Left renal pelvis (tissue), 4 donors: ENCODE measurements at regions not wholly inside any gene's neighbourhood (a gene's known extent, or its start where the extent isn't known, plus 50 kb on each side); places are given as distances from the start of the nearest gene placed in this dataset.

Experiments used
- DNase-seq, 4 donors: peaks; one replicate each; pipeline ENCODE4 v3.0.0-alpha.2; 2013; ENCODE audit warnings: low read depth in 4 of 4, low spot score in 3 of 4

DNA sequence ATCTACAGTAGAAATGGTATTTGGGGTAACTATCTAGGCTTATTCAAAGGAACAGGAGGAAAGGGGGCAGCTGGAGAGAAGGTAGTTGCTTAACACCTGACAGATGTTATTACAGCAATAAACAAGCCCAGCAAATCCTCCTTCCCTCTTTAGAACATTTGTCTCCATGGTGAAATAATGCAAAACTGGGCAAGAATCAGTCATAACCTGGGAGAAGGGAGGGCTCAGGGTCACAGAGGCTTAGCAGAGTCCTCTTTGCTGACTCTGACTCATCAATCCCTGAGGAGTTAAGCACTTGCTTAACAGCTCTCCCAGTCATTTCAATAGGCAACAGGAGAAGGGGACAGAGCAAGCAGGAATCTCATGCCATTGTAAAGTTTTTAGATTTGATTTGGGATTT is 230.3 kb downstream of the IBTK start:
- no peak for DNase-seq

DNA sequence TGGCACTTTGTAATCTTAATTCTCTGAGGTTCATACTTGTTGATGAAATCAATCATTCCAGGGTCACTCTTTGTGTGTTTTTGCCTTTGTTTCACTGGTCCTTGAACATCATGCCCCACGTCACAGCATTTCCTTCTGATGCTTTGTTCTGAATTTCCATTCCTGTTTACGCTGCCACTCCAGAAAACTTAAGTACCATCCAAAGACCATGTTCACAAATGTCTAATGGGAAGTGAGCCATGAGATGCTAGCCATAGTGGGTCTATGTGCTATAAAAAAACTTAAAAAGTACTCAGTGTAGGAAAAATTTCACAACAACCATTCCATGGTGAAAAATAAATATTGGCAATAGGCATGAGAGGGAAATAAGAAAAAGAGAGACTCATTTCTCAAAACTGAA is 232.0 kb downstream of the IBTK start:
- DNase-seq = no peak

DNA sequence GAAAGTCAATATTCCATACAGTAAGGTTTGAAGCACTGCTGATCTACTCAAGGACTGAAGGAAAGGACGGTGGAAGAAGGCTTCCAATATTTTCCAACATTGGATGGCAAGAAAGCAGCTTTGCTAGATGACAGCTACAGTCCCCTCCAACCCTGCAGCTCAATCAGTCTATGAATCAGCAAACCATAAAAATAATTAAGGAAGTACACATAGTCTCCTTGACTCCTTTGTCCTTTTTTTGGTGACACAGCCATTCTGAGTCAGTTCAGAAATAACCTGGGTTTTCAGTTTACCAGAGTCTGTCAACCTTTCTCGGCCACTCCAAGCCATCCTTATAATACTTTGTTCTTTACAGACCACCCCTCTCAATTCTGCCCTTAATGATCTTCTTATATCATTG is 232.5 kb downstream of the IBTK start:
- no peak for DNase-seq

DNA sequence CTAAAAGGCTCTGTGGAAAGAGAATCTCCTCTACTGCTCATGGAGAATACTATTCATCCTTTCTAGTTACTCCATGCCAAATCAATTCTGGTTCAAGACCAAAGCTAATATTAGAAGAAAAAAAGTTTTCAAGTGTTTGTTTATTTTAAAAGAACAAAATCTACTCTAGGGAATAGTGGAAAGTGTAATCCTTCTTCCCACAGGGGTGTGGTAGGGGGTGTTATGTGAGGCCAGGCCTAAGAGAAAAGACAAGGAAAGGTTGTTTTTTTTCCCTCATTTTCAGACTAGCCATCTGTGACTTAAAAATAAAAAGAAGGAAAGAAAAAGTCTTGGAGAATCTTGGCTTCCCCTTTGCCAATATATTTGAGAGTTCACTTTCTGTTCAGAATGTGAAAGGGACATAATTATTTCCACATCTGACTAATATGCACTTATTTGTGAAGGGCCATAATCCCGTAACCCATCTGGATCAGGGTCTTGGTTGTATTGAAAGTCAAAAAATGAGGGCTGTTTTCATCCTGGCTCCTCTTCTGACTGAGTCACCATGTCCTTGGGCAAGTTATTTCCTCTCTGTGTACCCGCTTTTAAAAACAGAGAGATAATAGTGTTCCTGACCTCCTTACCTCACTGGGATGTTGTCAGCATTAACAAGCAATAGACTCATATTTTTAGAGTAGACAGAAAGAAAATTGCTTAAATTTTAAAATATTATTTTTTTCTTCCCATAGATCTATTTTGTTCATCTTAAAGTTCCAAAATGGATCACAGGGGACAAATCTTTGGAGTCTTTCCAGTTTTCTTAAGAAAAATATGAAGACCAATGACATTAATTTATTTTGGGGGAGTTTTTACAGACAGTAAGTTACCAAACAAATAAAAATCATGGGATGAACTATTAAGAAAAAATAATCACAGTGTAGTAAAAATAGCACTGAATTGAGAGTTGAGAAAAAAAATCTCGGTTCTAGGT is 233.7 kb downstream of the IBTK start:
- DNase-seq = no peak

DNA sequence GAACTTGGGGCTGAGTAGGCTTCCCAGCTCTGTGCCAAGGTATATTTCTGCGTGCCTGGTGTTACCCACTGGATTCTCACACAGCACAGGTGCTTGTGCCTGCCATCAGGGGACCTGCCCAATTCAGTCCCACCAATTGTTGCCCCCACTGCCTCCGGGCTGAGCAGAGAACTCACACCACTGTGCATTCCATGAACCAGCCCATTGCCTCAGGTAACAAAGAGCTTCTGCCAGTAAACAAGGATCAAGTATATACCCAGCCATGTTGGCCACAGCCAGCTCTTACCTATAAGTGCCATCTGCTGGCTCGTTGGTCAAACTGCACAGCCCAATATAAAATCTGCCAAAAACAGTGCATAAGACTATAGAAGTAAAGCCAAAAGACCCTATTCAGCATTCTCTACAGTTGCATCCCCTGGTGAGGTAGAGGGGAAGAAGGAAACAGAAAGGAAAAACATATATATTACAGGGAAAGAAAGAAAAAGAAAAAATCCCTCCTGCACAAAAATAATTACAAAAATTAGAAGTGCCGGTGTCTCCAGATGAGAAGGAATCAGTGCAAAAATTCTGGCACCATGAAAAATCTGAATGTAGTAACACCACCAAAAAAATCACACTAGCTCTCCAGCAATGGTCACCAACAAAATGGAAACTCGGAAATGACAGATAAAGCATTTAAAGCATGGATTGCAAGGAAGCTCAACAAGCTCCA is 241.4 kb downstream of the IBTK start:
- DNase-seq = no peak

DNA sequence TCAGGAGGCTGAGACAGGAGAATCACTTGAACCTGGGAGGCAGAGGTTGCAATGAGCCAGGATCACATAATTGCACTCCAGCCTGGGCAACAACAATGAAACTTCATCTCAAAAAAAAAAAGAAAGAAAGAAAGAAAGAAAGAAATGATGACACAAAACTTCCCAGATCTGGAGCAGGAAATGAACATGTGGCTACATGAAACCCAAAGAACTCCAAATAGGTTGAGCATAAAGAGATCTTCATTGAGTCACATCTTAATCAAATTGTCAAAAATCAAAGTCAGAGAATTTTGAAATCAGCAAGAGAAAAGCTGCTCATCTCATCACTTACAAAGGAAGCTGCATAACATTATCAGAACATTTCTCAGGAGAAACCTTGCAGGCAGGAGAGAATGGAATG is 247.0 kb downstream of the IBTK start:
- DNase-seq = no peak

DNA sequence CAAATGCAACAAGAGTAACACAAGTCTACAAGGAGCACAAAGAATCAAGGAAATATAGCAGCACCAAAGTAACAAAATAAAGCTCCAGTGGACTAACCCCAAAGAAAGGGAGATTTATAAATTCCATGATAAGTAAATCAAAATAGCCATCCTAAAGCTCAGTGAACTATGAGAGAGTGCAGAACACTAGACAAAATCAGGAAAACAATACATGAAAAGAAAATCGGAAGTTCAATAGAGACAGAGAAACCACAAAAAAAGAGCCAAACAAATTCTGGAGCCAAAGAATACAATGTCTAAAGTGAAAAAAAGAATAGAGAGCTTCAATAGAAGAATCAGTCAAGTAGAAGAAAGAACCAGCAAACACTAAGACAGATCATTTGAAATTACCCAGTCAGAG is 247.3 kb upstream of the TENT5A start:
- DNase-seq = no peak

DNA sequence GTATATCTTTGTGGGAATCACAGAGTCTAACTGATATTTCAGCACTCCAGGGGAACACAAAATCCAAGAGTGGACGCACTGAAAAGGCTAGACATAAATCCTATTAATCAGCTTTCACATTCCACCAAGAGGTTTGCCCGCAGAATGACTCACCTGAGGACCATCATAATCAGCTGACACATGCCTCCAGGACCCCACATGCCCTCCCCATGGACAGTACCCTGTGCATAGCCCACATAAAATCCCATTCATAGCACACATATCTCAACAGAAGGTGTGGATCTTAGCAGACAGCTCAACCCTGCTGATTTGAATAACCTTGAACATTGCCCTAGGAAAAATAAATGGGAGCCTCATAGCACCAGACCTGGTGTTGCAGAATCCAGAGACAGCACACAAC is 246.8 kb upstream of the TENT5A start:
- DNase-seq = no peak

DNA sequence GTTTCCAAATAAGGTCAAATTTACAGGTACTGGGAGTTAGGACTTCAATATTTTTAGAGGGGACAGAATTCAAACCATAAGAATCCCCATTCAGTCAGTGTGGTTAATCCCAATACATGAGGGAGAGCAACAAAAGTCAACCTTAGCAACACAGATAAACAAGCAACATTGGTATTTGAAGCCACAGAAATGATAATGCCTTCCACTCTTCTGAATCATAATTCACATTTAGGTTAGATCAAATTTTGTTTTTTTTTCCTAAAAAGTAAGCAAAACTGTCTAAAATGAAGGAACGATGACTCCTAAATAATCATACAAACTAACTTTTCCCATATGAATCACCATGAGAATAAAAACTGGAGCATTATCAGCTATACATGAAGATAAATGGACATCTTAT is 246.0 kb upstream of the TENT5A start:
- no peak for DNase-seq

DNA sequence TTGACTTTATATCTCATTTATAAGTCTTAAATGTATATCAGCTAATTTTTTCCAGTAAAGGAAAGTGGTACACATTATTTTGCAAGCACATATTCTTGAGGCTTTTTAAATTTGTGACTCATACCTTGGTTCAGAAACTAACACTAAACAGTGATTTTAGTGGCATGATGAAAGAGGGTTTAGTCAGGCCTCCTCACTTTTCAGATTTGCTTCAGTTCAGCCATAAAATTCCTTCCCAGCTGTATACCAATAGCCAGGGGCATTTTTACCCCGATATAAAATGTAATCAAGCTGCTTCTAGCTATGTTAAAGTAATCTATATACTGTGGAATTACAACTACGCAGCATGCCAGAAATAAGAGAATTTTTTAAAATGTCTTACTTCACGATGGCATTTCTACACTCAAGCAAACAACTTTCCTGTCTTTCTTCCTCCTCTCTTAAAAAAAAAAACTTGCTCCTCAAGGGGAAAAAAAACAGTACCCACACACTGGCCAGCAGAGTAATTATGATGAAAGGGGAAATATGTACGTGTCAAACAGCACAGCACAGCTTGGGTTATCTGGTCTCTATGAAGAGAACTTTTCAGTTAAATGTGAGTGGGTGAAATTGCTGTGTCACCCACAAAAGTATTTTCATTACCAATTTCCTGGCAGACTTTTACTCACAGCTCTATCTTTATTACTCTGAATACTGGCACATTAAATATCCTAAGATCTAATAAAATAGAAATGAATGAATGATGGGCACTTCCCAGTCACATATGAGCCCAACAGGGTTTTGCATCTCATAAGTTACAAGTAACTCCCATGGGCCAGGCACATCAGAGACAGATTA is 244.8 kb upstream of the TENT5A start:
- DNase-seq = no peak

DNA sequence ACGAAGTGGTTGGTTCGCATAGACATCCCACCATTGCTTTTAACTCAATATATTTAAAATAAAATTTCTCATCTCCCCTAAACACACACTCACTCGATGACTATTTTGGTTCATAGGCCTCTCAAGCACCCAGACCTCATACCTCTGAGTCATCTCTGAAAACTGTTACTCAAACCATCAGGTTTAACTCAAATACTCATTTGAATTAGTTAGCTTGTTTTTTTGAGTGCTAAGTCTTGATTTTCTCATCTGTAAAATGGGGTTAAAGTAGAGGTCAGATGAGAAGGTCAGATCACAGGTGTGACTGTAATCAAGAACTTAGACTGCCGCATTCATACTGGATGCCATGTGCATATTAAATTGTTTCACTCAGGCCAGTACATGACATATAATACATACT is 243.9 kb upstream of the TENT5A start:
- no peak for DNase-seq

DNA sequence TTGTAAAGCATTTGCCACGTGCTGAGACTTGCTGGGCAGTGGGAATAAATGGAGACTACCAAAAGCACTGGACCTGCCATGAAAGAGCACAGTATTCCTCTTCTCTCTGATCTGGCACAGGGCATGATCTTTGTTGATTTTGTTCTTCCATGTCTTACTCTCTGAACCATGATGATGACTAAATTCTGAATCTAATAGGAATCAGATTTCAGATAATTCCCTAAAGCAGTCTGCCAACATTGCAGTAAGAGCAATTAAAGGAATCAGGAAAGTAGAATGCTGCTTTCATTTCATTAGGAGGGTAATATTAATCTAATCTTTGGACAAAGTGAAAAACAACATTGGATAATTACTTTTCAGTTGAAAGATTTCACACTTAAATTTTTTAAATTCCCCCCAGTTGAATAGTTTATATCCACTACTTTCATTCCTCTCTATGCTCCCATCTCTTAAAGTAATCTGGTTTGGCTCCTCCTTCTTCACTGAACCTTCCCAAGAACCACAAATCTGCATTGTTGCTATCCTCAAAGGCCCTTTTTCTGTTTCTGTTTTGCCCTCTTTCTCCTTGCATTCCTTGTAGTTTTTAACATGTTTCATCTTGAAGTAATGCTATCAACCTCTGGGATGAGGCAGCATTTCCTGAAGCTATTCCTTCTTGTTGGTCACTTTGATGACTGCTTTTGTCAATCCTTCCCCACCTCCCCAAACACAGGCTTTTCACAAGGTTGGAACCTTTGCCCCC is 243.2 kb upstream of the TENT5A start:
- DNase-seq = no peak

DNA sequence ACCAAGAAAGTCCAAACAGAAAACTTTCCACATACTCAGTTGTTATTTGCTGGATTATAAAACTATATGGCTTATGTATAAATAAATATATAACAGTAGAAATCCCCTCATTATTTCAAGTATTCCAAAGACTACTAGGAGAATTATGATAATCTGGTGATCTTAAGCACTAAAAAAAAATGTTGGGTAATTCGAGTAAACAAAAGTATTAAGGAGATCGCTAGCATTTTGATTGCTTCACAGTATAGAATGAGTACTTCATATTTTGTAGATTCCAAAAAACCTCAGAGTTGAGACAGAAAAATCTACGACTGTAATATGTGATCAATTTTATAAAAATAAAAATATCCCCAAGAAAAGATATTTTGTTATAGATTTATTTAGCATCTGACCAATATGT is 236.4 kb upstream of the TENT5A start:
- no peak for DNase-seq

DNA sequence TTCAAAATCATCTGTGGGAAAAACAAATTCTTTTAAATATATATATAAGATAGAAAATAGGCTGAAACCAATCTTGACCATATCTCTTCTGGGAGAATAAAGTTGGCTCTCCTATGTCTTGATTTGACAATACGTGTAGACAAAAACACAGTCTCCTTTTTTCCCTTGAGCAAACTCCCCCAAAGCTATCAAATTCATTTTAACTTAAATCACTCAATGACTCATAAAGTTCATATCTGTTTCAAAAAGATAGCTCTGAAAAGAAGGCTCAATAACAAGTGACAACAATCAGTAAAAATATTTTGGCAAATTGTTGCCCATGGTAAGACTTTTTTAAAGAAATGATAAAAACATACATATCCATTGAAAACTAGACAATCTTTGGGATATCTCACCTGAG is 236.0 kb upstream of the TENT5A start:
- DNase-seq = no peak

DNA sequence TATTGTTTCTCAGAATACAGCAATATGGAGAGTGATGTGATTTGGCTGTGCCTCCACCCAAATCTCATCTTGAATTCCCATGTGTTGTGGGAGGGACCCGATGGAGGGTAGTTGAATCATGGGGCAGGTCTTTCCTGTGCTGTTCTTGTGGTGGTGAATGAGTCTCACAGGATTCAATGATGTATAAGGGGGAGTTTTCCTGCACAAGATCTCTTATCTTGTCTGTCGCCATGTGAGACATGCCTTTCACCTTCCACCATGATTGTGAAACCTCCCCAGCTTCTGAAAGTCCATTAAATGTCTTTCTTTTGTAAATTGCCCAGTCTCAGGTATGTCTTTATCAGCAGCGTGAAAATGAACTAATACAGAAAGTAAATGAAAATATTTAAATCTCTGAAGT is 234.8 kb upstream of the TENT5A start:
- no peak for DNase-seq

DNA sequence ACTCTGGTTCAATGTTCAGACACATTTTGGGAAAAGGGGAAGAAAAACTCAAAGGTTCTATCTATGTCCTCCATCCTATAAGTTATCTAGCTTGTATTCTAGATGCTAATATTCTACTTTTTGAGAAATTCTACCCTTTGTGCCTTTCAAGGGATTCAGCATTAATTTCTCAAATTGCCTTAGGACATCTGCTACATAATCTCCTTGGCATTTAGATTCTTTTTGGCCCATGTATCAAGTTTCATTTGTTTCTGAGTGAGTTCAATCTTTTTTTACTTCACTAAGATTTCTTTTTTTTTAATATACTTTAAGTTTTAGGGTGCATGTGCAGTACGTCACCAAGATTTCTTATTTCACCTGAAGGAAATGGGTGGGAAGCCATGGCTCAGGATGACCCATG is 232.7 kb upstream of the TENT5A start:
- DNase-seq = no peak

DNA sequence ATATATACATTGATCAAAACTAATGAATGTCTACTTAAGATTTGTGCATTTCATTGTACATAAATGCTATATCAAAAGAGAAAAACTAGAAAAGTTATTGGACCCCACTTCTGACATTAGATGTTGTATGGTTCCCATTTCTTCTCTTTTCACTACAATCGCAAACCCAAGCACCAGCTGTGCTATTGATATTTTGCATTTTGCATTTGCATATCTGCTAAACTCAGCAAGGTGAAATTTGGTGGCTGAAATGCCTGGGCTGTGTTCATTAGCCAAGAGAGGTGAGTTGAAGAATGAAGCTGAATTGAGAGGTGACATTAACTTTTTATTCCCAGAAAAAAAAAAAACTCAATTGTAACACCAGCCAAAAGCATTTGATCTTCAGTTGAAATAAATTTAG is 232.1 kb upstream of the TENT5A start:
- DNase-seq = no peak

DNA sequence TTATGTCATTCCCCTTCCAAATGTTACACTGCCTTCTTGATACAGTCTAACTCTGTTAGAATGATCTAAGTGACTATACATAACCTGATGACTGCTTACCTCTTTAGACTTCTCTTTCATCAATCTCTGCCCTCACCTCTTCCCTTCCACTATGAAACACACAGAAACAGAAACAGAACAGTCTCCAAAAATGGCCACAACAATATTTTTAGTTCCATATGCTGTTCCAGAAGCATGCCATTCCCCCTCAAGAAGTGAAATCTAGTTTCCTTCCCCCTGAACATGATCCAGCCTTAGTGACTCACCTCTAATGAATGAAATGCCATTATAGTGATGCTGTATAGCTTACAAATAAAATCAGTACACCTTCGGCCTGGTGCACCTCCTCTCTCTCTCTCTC is 229.3 kb upstream of the TENT5A start:
- no peak for DNase-seq

DNA sequence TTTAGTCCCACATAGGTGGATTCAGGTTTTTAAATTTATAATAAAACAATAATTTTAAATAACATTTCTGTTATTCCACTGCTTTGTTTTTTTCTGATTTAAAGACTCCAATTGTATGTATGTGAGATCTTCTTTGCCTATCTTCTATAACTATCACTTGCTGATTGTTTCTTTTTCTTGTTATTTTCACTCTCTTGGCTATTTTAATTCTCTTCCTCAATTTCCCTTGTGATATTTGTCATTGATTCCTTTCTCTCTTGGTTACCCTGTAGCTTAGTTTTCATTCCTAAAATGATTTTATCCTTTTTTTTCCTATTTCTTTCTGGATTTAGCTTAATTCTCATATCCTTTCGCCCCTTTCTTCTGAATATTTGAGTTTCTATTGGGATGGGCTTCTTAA is 227.3 kb upstream of the TENT5A start:
- no peak for DNase-seq

DNA sequence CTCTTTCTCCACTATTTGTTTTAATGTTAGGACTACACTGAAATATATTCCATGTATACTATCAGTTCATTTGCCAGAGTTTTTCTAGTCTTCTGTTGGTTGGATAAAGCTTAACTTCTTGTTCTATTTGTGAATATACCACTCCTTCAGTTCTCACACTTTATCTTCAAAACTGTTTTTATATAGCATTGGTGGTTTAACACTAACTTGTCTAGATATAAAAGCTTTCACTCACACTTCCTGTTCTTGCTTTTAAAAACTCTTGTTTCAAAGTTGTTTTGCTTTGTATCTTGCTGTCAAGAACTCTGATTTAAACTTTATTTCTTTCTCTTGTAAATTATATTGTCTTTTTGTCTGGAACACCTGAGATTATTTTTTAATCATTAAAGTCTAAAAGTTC is 226.8 kb upstream of the TENT5A start:
- DNase-seq = no peak

DNA sequence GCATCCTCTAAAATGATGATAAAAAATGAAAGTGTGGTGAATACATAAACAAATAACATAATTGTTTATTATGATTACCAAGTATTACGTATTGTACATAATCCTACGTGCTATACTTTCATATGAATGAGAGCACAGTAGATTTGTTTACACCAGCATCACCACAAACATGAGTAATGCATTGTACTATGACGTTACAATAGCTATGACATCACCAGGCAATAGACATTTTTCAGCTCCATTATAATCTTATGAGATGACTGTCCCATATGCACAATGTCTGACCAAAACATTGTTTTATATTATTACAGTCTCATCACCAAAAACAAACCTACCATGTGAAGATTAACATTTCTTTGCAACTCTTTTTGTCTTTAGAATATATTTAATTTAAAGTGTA is 225.7 kb upstream of the TENT5A start:
- DNase-seq = no peak
